HG02759 (cell line): ENCODE measurements at regions not wholly inside any gene's neighbourhood (a gene's known extent, or its start where the extent isn't known, plus 50 kb on each side); places are given as distances from the start of the nearest gene placed in this dataset.

Experiments used
- ATAC-seq: cut with Tn5 transposase; IDR thresholded peaks from one replicate; pipeline ENCODE4 v1.9.1; 2021; ENCODE audit warnings: mild to moderate bottlenecking, moderate library complexity; ENCODE audit not compliant: unreplicated experiment

- no peak for ATAC-seq
These were observed 469.5 kb downstream of the SOX6 start for GRCh38 chr11:15886866-15887265.

DNA sequence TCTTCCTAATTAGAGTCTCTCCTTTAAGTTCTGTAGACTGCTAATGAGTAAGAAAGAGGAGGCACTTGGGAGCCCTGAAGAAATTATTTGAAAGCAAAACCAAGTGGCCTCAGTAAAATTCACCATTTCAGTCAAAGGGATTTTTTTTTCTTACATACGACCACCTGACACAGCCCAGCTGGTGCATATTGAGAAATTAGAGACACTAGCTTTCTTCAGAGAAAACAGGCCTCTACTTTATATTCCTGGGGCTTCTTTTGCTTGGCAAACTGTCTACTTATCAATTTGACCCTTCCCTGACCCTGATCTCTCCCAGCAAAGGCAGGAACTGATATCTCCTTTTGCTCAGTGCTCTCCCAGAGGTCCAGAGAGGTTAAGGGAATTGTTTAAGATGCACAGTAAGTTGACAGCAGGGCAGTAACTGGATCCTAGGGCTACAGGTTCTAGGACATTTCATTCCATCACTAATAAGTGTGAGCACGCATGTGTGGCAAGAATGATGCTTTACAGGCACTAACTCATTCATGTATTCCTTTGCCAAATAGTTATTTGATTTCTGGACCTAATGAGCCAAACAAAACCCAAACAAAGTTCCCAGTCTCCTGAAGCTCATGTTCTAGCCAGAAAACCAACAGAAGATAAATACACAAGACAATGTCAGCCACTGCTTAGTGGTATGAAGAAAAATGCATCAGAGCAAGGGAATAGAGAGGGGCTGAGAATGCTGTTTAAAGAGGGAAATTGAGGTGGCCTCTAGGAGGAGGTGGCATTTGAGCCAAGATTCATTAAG, 467.6 kb downstream of the SOX6 start:
- no peak for ATAC-seq

- no peak for ATAC-seq
These were observed 466.8 kb downstream of the SOX6 start for GRCh38 chr11:15889363-15890030.

GRCh38 chr11:15890031-15890713, 466.2 kb downstream of the SOX6 start:
- no peak for ATAC-seq

DNA sequence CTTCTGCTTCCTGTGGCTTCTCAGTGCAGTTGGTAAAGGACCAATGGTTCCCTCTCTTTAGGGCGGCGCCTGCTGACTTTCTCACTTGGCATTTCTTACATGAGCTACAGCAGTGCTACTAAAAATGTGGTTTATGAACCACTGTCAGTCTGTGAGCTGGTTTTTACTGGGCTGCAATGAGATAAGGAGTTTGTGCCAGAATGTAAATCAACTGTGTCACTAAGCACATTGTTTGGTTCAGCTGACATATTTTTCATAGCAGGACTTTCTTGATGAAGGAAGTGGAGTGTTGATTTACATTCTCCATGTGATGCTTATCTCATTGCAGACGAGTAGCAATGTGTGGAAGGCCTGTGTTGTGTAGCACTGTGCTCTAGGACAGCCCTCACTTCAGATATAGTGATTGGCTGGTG, 463.3 kb downstream of the SOX6 start:
- no peak for ATAC-seq

GRCh38 chr11:15896026-15896425, 460.3 kb downstream of the SOX6 start:
- ATAC-seq = no peak

DNA sequence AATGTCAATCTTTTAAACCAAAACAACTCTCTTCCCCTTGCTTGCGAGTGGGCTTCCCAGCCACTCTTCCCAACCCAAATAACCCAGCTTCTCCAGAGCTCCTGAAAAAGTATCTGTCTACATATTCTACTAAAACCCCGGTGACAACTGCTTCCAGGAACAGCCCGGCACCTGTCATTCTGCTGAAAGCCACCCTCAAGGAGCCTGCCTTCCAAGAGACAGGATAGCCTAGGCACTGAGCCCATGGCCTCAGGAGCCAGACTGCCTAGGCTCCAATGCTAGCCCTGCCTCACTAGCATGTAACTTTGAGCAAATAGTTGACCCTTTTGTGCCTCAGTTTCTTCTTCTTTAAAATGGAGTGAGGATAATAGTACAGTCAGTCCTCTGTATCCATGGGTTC, 459.8 kb downstream of the SOX6 start:
- ATAC-seq = no peak

DNA sequence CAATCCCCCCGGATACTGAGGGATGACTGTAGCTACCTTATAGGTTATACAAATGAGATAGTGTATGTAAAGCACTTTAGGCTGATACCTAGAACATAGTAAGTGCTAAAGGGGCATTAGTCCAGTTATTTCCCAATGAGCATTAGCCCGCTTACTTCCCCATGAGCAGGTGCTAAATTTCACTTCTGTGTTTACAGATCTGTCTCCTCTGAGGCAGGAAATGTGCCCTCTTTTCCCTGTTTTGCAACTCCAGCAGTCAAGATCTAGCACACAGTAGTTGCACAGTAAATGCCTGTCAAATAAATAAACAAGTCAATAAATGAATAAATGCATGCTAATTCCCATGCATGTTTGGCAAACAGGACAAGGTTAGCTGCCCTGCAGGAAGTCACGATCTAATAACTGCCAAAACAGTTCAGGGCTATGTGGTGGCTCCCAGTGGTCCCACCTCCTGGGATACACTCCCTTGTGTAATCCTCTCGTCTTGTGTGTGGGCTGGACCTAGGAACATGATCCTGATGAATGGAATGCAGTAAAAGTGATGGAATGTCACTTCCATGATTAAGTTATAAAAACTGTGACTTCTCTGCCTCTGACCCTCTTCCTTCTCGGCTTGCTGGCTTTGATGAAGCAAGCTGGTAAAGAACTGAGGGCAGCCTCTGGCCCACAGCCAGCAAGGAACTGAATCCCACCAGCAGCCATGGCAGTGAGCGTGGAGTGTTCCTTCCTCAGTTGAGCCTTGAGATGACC, 459.0 kb downstream of the SOX6 start:
- no peak for ATAC-seq

GRCh38 chr11:15901054-15901453, 455.3 kb downstream of the SOX6 start:
- ATAC-seq = no peak

DNA sequence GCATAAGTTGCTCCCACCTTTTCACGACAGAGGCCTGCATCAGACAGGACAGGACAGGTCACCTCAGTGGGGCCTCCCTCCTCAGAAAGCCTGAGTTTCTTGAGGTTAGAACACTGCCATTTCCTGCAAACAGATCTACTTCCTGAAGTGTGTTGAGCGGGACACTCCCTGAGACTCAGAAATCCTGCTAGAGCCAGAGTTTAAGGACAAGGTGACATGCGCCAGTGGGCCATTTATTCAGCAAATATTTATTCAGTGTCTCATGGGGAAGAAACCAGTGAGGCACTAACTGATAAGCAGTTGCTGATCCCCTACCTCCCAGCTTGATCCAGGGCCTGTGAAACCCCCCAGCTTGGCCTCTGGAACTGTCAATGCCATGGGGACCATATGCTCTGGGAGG, 454.6 kb downstream of the SOX6 start:
- no peak for ATAC-seq

GRCh38 chr11:15903246-15903645, 453.1 kb downstream of the SOX6 start:
- no peak for ATAC-seq

GRCh38 chr11:15905366-15906104, 450.8 kb downstream of the SOX6 start:
- no peak for ATAC-seq

DNA sequence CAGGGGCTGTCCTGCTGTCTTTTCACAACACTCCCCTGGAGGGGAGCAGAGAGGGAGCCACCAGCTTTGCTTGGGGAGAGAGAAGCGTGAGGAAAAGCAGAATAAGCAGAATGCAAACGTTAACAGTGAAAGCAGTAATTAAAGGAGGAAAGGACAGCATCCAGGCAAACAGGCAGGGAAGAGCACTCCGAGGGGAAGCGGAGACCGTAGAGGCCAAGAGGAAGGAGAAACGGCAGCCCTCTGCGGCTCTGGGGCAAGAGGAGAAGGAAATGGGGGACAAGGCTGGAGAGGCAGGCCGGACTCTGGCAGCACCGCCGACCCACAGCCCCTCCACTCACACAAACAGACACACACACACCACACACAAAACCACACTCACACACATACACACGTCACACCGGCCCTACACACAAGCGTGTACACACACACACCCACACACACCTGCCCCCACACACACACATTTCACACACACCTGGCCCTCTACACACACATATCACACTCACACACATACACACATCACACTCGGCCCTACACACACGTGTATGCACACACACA, 449.8 kb downstream of the SOX6 start:
- no peak for ATAC-seq

DNA sequence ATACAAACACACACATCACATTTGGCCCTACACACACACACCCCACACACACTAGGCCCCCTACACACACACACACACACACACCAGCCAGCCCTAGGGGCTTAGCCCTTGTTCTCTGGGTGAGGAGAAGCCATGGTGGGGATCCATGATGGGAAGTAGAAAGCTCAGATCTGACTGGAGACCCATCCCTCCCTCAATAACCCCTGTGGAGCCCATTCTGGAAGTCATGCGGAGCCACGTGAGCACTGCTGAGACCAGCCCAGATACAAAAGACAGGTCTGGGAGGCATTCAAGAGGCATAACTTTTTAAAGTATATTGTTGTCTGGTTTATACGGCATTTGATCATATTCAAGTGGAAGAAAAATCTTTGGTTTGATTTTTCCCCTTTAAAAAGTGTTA, 448.5 kb downstream of the SOX6 start:
- ATAC-seq = no peak

DNA sequence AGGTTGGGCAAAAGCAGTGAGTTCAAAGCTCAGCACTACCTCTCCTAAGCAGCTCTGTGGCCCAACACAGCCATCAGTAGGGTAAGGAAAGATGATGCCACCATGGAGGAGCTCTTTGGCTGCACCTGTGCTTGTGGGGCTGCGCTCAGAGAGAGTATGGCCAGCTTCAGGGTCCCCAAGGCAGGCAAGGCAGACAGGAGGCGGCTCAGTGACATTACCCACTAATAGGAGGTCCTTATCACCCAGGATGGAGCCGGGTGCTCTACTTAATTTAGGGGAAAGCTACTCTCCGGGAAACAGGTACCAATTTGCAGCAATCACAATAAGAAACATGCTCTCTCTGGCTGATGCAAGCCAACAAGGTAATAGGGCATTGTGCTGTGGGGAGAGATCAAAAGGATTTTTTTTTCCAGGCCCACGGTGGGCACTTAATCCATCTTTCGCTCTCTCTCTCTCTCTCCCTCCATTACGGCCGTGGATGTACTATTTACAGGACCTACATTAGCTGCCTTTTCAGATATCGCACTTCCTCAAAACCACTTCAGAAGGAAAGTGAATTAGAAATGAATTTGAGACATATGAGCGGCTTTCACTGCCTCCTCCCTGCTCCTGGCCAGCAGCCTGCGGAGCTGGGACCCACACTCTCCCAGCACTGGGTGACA, 446.3 kb downstream of the SOX6 start:
- no peak for ATAC-seq

DNA sequence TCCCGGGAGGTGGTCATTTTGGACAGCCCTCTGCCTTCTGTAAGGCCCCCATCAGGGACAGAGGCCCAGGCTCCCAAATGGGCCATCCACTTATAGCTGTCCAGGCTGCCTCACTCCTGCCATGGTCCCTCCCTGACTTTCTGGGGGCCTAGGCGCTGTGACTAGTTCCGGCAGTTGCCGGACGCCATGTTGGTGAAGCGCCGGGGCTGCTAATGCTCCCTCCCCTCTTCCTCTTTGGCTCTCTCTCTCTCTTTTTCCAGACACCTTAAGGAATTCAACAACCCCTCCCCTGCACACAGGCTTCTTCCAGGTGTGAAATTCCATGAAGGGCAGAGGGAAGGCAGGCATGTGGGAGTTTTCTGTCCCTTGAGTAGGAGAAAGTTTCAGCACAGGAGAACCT, 445.6 kb downstream of the SOX6 start:
- no peak for ATAC-seq

GRCh38 chr11:15911377-15912044, 444.8 kb downstream of the SOX6 start:
- no peak for ATAC-seq

- no peak for ATAC-seq
These were observed 444.1 kb downstream of the SOX6 start for GRCh38 chr11:15912291-15912690.

- no peak for ATAC-seq
These were observed 443.5 kb downstream of the SOX6 start for GRCh38 chr11:15912825-15913224.
